SU-DHL-6 (cell line): ENCODE measurements at regions not wholly inside any gene's neighbourhood (a gene's known extent, or its start where the extent isn't known, plus 50 kb on each side); places are given as distances from the start of the nearest gene placed in this dataset.
A peak's percentile ranks its signal among the peaks of the same experiment; 100 is the strongest.

Source experiments
- H2AFZ ChIP-seq: fragments of 200-600 bp; sonication (generic); 2 replicates; pipeline ENCODE4 v1.6.1; 2014; ENCODE audit warnings: low read depth, mild to moderate bottlenecking, moderate library complexity, mixed read lengths, antibody characterized with exemption, low read length; ENCODE audit not compliant: severe bottlenecking
- H3F3A ChIP-seq: fragments of 200-600 bp; shearing (Covaris generic); 2 replicates; pipeline ENCODE4 v1.6.0; 2016; ENCODE audit warnings: antibody characterized with exemption, mild to moderate bottlenecking; ENCODE audit not compliant: insufficient read depth
- H3K27ac ChIP-seq: fragments of 200-600 bp; sonication (generic); 2 replicates; pipeline ENCODE4 v1.5.1; 2016; ENCODE audit warnings: low read depth, mild to moderate bottlenecking, low read length, moderate library complexity, mixed read lengths
- H3K27me3 ChIP-seq: fragments of 200-600 bp; sonication (generic), shearing (Covaris generic); 2 replicates; pipeline ENCODE4 v1.6.0; 2014; ENCODE audit warnings: mild to moderate bottlenecking, low read length
- H3K36me3 ChIP-seq: fragments of 200-600 bp; sonication (generic); 2 replicates; pipeline ENCODE4 v1.6.1; 2014; ENCODE audit warnings: mild to moderate bottlenecking, low read length, mixed read lengths
- H3K4me2 ChIP-seq: fragments of 300-600, 200-600 bp; shearing (Covaris generic), sonication (generic); 2 replicates; pipeline ENCODE4 v1.6.0; 2014; ENCODE audit warnings: low read length, low read depth, mild to moderate bottlenecking; ENCODE audit not compliant: poor library complexity, severe bottlenecking
- H3K4me3 ChIP-seq: fragments of 200-600 bp; sonication (generic); 2 replicates; pipeline ENCODE4 v1.5.1; 2014; ENCODE audit warnings: antibody characterized with exemption, low read length, mild to moderate bottlenecking, mixed read lengths; ENCODE audit not compliant: insufficient read depth, poor library complexity, severe bottlenecking
- H3K79me2 ChIP-seq: fragments of 200-600 bp; sonication (generic); 2 replicates; pipeline ENCODE4 v1.6.1; 2014; ENCODE audit warnings: mild to moderate bottlenecking, low read length, moderate library complexity; ENCODE audit not compliant: insufficient read depth
- H3K9ac ChIP-seq: fragments of 200-600 bp; sonication (generic); 2 replicates; pipeline ENCODE4 v1.7.0; 2014; ENCODE audit warnings: mild to moderate bottlenecking, low read length
- H3K9me2 ChIP-seq: fragments of 200-600 bp; sonication (generic); replicated peaks from 2 replicates; pipeline ENCODE4 v1.6.1; 2014; ENCODE audit warnings: low read length; ENCODE audit not compliant: insufficient read depth
- H3K9me3 ChIP-seq: fragments of 200-600 bp; sonication (generic); 2 replicates; pipeline ENCODE4 v1.6.1; 2014; ENCODE audit warnings: low read length, mixed read lengths; ENCODE audit not compliant: insufficient read depth
- H4K20me1 ChIP-seq: fragments of 200-600 bp; sonication (generic); 2 replicates; pipeline ENCODE4 v1.6.1; 2014; ENCODE audit warnings: low read depth, mild to moderate bottlenecking, antibody characterized with exemption, low read length, moderate library complexity, mixed read lengths
- EZH2phosphoT487 ChIP-seq: fragments of 200-600 bp; sonication (generic), shearing (Covaris generic); conservative IDR thresholded peaks from 2 replicates; pipeline ENCODE4 v1.6.1; 2018; ENCODE audit warnings: mild to moderate bottlenecking, antibody characterized with exemption, low read length, moderate library complexity, mixed read lengths
- TF ChIP-seq, protein P1 (sequence below): fragments of 200-600 bp; sonication (generic); IDR thresholded peaks from one replicate; pipeline ENCODE4 v1.5.1; 2017; ENCODE audit warnings: antibody characterized with exemption, mild to moderate bottlenecking, low read length, moderate library complexity; ENCODE audit not compliant: insufficient read depth, poor library complexity, severe bottlenecking

DNA sequence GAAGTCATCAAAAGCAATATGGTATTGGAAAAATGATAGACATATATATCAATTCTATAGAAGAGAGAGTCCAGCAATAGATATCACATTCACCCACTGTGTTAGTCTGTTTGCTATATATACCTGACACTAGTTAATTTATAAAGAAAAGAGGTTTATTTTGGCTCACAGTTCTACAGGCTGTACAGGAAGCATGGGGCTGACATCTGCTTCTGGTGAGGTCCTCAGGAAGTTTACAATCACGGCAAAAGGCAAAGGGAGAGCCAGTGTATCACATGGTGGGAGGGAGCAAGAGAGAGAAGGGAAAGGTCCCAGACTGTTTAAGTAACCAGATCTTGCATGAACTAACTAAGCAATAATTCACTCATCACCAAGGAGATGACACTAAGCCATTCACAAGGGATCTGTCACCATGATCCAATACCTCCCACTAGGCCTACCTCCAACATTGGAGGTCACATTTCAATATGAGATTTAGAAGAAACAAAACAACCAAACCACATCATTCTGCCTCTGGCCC is 470.6 kb downstream of the METTL4 start:
- Histone ChIP-seq H3K36me3 (no peaks in the 10 kb centered on the region), H3K27me3 (no peaks in the 10 kb centered on the region), H3K4me2 (no peak overlapping the region), H3K9me2 (no peaks in the 10 kb centered on the region), H4K20me1 (no peaks in the 10 kb centered on the region), H2AFZ (no peak overlapping the region), H3K79me2 (no peaks in the 10 kb centered on the region), H3K9me3 (no peaks in the 10 kb centered on the region), H3K27ac (no peak overlapping the region), H3F3A (no peaks in the 10 kb centered on the region), H3K4me3 (no peak overlapping the region), H3K9ac (no peak overlapping the region)
- TF ChIP-seq, protein P1, sequence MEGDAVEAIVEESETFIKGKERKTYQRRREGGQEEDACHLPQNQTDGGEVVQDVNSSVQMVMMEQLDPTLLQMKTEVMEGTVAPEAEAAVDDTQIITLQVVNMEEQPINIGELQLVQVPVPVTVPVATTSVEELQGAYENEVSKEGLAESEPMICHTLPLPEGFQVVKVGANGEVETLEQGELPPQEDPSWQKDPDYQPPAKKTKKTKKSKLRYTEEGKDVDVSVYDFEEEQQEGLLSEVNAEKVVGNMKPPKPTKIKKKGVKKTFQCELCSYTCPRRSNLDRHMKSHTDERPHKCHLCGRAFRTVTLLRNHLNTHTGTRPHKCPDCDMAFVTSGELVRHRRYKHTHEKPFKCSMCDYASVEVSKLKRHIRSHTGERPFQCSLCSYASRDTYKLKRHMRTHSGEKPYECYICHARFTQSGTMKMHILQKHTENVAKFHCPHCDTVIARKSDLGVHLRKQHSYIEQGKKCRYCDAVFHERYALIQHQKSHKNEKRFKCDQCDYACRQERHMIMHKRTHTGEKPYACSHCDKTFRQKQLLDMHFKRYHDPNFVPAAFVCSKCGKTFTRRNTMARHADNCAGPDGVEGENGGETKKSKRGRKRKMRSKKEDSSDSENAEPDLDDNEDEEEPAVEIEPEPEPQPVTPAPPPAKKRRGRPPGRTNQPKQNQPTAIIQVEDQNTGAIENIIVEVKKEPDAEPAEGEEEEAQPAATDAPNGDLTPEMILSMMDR, result no peak
- TF ChIP-seq EZH2phosphoT487, result no peak

DNA sequence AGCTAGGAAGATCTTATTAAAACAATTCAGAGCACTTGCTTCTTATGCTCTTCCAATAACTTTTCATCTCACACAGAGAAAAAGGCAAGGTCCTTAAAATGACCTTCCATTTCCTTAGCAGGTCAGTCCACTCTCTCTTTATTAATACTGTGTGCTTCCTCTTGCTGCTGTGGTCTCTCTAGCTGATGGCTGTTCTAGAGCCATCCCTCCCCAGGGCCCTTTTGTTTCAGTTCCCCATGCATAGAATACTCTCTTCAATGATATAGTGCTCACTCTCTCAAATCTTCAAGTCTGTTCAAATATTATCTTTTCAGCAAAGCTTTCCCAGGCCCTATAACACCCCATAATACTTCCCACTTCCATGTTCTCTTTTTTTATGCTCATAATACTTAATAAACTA is 469.3 kb downstream of the METTL4 start:
- H3K9ac ChIP-seq, result no peak overlapping the region
- H3K79me2 ChIP-seq, result no peaks in the 10 kb centered on the region
- no peaks in the 10 kb centered on the region for H3F3A ChIP-seq
- H3K4me2 ChIP-seq, result no peak overlapping the region
- H3K9me2 ChIP-seq, result no peaks in the 10 kb centered on the region
- H3K4me3 ChIP-seq, result no peak overlapping the region
- TF ChIP-seq EZH2phosphoT487, result no peak
- TF ChIP-seq, protein P1, result no peak
- H3K36me3 ChIP-seq, result no peaks in the 10 kb centered on the region
- no peak overlapping the region for H2AFZ ChIP-seq
- no peak overlapping the region for H3K27ac ChIP-seq
- no peaks in the 10 kb centered on the region for H3K27me3 ChIP-seq
- H3K9me3 ChIP-seq, result no peaks in the 10 kb centered on the region
- H4K20me1 ChIP-seq, result no peaks in the 10 kb centered on the region

DNA sequence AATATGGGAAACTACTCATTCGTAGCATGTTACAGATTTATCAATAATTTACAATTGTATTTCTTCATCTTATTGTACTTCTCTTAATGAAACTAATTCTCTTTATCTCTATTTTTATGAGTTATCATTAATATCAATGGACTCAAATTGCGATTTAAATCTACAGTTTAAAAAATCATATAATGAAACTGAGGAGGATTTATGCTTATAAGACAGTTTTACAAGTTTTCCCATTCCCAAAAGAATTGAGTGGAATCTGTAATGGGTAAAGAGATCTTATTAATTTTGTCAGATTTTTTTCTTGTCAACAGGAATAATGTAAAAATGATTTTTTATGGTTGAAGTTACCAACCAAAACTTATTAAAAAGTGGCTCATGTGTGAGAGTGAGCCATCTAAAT is 468.0 kb downstream of the METTL4 start:
- H3K36me3 ChIP-seq, result no peaks in the 10 kb centered on the region
- no peaks in the 10 kb centered on the region for H3F3A ChIP-seq
- no peak overlapping the region for H3K27ac ChIP-seq
- H3K27me3 ChIP-seq, result no peaks in the 10 kb centered on the region
- H2AFZ ChIP-seq, result no peak overlapping the region
- no peak overlapping the region for H3K4me3 ChIP-seq
- TF ChIP-seq EZH2phosphoT487, result no peak
- no peaks in the 10 kb centered on the region for H3K79me2 ChIP-seq
- H4K20me1 ChIP-seq, result no peaks in the 10 kb centered on the region
- H3K9ac ChIP-seq, result no peak overlapping the region
- no peaks in the 10 kb centered on the region for H3K9me2 ChIP-seq
- H3K4me2 ChIP-seq, result no peak overlapping the region
- no peaks in the 10 kb centered on the region for H3K9me3 ChIP-seq

DNA sequence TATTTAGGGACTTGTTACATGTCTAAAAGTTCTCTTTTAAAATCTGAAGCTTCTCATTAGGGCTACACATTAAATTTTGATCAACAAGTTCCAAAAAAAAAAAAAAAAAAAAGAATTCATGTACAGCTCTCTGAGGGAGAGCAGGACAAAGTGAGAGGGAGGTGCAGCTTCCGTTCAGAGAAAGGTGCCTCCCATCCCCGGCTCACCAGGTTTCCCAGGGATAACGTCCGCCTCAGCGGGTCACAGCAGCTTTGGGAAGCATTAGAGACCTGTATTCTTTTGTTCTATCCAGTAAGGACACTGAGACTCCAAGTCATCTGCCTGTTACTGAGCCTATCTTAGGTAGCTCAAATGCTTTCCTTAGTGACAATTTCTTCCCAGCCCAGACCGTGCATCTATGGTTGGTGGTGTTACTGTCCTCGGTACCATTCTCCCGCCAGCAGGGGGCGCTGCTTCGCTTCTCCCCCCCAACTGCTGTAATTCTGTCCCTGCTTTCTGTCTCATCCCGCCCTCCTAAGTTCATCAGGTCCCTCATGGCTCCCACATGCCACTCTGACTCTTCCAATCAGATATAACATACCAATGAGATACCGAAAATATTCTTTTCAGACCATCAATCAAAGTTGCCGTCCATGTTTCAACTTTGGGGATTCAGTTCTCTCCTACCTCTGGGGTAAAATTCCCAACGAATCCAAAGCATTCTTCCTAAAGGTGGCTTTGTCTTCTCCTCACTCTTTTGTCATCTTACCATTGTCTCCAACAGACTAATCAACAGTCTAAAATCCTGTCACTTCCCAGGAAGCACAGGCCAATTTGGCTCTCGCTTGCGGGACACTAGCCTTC is 466.5 kb downstream of the METTL4 start:
- TF ChIP-seq, protein P1, result peak; percentile 65
- TF ChIP-seq EZH2phosphoT487, result no peak
- H2AFZ ChIP-seq, result no peak overlapping the region

More for the DNA sequence above, 466.5 kb downstream of the METTL4 start:
- Histone ChIP-seq H3K27ac (no peak overlapping the region), H3K9me3 (no peaks in the 10 kb centered on the region), H3F3A (no peaks in the 10 kb centered on the region), H3K4me3 (no peak overlapping the region), H3K4me2 (no peak overlapping the region), H3K27me3 (no peaks in the 10 kb centered on the region), H3K9ac (no peak overlapping the region), H4K20me1 (no peaks in the 10 kb centered on the region), H3K36me3 (no peaks in the 10 kb centered on the region), H3K9me2 (no peaks in the 10 kb centered on the region), H3K79me2 (no peaks in the 10 kb centered on the region)
